ENCODE measurements at regions not wholly inside any gene's neighbourhood (a gene's known extent, or its start where the extent isn't known, plus 50 kb on each side); places are given as distances from the start of the nearest gene placed in this dataset.

- no peak for DNase-seq
Observed at GRCh38 chr12:130104571-130105106, 57.6 kb upstream of the FZD10 start.

DNA sequence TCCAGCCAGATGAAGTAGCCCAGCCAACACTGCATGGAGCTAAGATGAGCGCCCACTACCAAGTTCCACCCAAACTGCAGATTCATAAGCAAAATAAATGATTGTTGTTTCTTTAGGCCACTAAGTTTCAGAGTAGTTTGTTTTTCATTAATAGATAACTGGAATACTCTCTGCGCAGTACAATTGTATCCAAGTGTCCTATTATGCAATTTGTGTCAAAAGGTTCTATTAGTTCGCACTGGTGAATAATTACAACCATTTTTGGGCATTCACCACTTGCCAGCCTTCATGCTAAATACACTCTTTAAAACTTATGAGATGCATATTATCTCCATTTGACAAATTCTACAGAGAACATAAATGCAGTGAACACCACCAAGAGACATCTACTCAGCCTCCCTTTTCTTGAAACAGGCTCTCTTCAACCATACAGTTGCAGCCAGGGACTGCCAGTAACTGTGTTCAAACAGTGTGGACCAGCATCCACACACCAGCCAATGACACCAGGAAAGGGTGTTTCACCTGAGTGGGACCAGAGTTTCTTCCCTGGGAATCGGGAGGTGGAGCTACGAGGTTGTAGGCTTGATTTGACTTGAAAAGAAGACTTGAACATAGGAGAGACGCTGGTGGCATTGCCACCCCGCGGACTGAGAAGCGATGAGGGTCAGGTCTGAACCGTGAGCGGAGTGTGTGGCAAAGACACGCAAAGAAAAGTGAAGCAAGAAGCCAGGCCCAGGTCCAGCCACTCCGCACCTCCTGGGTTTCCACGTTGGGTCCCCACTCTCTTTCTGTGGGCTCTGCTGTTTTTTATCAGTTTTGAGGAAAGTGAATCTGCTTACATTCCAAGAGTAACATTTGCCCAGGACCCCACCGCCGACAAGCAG is 53.0 kb upstream of the FZD10 start:
- no peak for DNase-seq

GRCh38 chr12:130110914-130111313 is 51.4 kb upstream of the FZD10 start:
- no peak for DNase-seq

GRCh38 chr12:130111965-130112496 is 50.2 kb upstream of the FZD10 start:
- no peak for DNase-seq
